Hematopoietic multipotent progenitor cell treated with erythropoietin and hydrocortisone succinate and interleukin-3 and kit ligand, for 8 days (in vitro differentiated cells): ENCODE measurements at regions not wholly inside any gene's neighbourhood (a gene's known extent, or its start where the extent isn't known, plus 50 kb on each side); places are given as distances from the start of the nearest gene placed in this dataset.

ENCODE experiments used
- DNase-seq: peaks from one replicate; pipeline ENCODE4 v3.0.0-alpha.2; 2015

GRCh38 chr1:190540366-190540765, 62.7 kb upstream of the BRINP3 start:
- DNase-seq: no peak

GRCh38 chr1:190551638-190552037, 74.0 kb upstream of the BRINP3 start:
- no peak for DNase-seq

GRCh38 chr1:190560161-190560681, 82.6 kb upstream of the BRINP3 start:
- DNase-seq: no peak

GRCh38 chr1:190563230-190563629, 85.6 kb upstream of the BRINP3 start:
- no peak for DNase-seq

GRCh38 chr1:190564117-190564516, 86.5 kb upstream of the BRINP3 start:
- DNase-seq: no peak

GRCh38 chr1:190578017-190578416, 100.4 kb upstream of the BRINP3 start:
- no peak for DNase-seq

- DNase-seq: no peak
Measured at GRCh38 chr1:190578526-190578925, 100.9 kb upstream of the BRINP3 start.

- DNase-seq: no peak
Measured at GRCh38 chr1:190579552-190580193, 102.0 kb upstream of the BRINP3 start.

- no peak for DNase-seq
Measured at GRCh38 chr1:190583862-190584261, 106.2 kb upstream of the BRINP3 start.

- DNase-seq: no peak
Measured at GRCh38 chr1:190588424-190588823, 110.8 kb upstream of the BRINP3 start.

GRCh38 chr1:190595438-190595837, 117.8 kb upstream of the BRINP3 start:
- no peak for DNase-seq

GRCh38 chr1:190597294-190597693, 119.6 kb upstream of the BRINP3 start:
- DNase-seq: no peak

GRCh38 chr1:190599670-190600069, 122.0 kb upstream of the BRINP3 start:
- no peak for DNase-seq

GRCh38 chr1:190602325-190602724, 124.7 kb upstream of the BRINP3 start:
- no peak for DNase-seq

GRCh38 chr1:190608282-190608681, 130.6 kb upstream of the BRINP3 start:
- no peak for DNase-seq

- DNase-seq: no peak
Measured at GRCh38 chr1:190615818-190616217, 138.2 kb upstream of the BRINP3 start.

- DNase-seq: no peak
Measured at GRCh38 chr1:190616235-190616634, 138.6 kb upstream of the BRINP3 start.

GRCh38 chr1:190619724-190620123, 142.1 kb upstream of the BRINP3 start:
- no peak for DNase-seq

GRCh38 chr1:190633488-190633887, 155.8 kb upstream of the BRINP3 start:
- DNase-seq: no peak

GRCh38 chr1:190634134-190634533, 156.5 kb upstream of the BRINP3 start:
- no peak for DNase-seq

- DNase-seq: no peak
Measured at GRCh38 chr1:190649553-190649952, 171.9 kb upstream of the BRINP3 start.

- DNase-seq: no peak
Measured at GRCh38 chr1:190658907-190659306, 181.2 kb upstream of the BRINP3 start.

- DNase-seq: no peak
Measured at GRCh38 chr1:190663962-190664361, 186.3 kb upstream of the BRINP3 start.

- no peak for DNase-seq
Measured at GRCh38 chr1:190665045-190665444, 187.4 kb upstream of the BRINP3 start.

GRCh38 chr1:190667914-190668313, 190.2 kb upstream of the BRINP3 start:
- no peak for DNase-seq
